ENCODE measurements at regions not wholly inside any gene's neighbourhood (a gene's known extent, or its start where the extent isn't known, plus 50 kb on each side); places are given as distances from the start of the nearest gene placed in this dataset.
"Not testable (repeated sequence)": the region's sequence is repeated elsewhere in the genome, so short reads cannot be mapped to it uniquely, and the experiment has no call there.

GRCh38 chr2:131738533-131738932 is 210.8 kb downstream of the CCDC74A start:
- intact Hi-C loops (cut with DNase I); H3K27me3 ChIP-seq; ATAC-seq; H3K27ac ChIP-seq; H3K4me1 ChIP-seq; H3K36me3 ChIP-seq; H3K4me3 ChIP-seq; H3K9me3 ChIP-seq; DNase-seq: not testable (repeated sequence)
- 82 to 83% methylated on average over 2 of the region's 2 CpGs for WGBS, 2 donors

GRCh38 chr2:131738996-131739434 is 211.3 kb downstream of the CCDC74A start:
- ATAC-seq; H3K4me3 ChIP-seq; DNase-seq; H3K4me1 ChIP-seq; H3K36me3 ChIP-seq; H3K9me3 ChIP-seq; H3K27me3 ChIP-seq; H3K27ac ChIP-seq; intact Hi-C loops (cut with DNase I): not testable (repeated sequence)
- 77 to 97% methylated on average over 1 of the region's 1 CpG for WGBS, 2 donors

- no peaks in the 10 kb centered on the region for H3K4me1 ChIP-seq
- no peak for ATAC-seq
- no peak overlapping the region for H3K4me3 ChIP-seq
- WGBS, 2 donors, result 60 to 71% methylated on average over 50 of the region's 50 CpGs
- no peak overlapping the region for H3K27ac ChIP-seq
- no peaks in the 10 kb centered on the region for H3K27me3 ChIP-seq
- H3K36me3 ChIP-seq, result no peaks in the 10 kb centered on the region
- TF ChIP-seq, protein P1, sequence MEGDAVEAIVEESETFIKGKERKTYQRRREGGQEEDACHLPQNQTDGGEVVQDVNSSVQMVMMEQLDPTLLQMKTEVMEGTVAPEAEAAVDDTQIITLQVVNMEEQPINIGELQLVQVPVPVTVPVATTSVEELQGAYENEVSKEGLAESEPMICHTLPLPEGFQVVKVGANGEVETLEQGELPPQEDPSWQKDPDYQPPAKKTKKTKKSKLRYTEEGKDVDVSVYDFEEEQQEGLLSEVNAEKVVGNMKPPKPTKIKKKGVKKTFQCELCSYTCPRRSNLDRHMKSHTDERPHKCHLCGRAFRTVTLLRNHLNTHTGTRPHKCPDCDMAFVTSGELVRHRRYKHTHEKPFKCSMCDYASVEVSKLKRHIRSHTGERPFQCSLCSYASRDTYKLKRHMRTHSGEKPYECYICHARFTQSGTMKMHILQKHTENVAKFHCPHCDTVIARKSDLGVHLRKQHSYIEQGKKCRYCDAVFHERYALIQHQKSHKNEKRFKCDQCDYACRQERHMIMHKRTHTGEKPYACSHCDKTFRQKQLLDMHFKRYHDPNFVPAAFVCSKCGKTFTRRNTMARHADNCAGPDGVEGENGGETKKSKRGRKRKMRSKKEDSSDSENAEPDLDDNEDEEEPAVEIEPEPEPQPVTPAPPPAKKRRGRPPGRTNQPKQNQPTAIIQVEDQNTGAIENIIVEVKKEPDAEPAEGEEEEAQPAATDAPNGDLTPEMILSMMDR (IDR thresholded peaks at IDR 0.05), result no peak
- DNase-seq, result no peak
- intact Hi-C loops (cut with DNase I), result no loop called here
- H3K9me3 ChIP-seq, result peaks cover 0 to 28% (median 0%) of the 10 kb centered on the region in 11 donors
Observed at GRCh38 chr2:131753640-131754561, 226.2 kb downstream of the CCDC74A start.

DNA sequence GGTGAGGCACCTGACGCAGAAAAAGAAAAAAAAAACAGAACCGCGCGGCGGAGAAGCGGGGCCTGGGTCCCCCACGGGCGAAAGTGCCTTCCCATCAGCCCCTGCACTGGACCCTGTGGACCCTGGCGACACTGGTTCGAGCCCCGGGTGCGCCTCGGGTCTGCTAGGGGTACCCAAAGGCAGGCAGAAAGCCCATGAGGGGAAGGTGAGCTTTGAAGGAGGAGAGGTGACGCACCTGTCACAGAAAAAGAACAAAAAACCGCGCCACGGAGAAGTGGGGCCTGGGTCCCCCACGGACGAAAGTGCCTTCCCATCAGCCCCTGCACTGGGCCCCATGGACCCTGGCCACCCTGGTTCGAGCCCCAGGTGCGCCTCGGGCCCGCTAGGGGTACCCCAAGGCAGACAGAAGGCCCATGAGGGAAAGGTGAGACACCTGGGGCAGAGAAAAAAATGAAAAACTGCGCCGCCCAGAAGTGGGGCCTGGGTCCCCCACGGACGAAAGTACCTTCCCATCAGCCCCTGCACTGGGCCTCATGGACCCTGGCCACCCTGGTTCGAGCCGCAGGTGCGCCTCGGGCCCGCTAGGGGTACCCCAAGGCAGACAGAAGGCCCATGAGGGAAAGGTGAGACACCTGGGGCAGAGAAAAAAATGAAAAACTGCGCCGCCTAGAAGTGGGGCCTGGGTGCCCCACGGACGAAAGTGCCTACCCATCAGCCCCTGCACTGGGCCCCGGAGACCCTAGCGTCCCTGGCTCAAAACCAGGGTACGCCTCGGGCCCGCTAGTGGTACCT is 227.4 kb downstream of the CCDC74A start:
- Histone ChIP-seq H3K36me3 (no peaks in the 10 kb centered on the region), H3K4me3 (no peak overlapping the region), H3K9me3 (peaks cover 0 to 35% (median 0%) of the 10 kb centered on the region in 11 donors), H3K27me3 (no peaks in the 10 kb centered on the region), H3K27ac (no peak overlapping the region), H3K4me1 (no peaks in the 10 kb centered on the region)
- 72 to 79% methylated on average over 41 of the region's 41 CpGs for WGBS, 2 donors
- intact Hi-C loops (cut with DNase I), result no loop called here
- no peak for DNase-seq
- TF ChIP-seq, protein P1 (IDR thresholded peaks at IDR 0.05), result no peak
- ATAC-seq, result no peak

GRCh38 chr2:131756141-131756907 is 228.6 kb downstream of the CCDC74A start:
- DNase-seq (no peak), ATAC-seq (no peak)
- no peaks in the 10 kb centered on the region for H3K27me3 ChIP-seq
- WGBS, 2 donors, result 84 to 89% methylated on average over 38 to 39 of the region's 40 CpGs
- TF ChIP-seq, protein P1 (IDR thresholded peaks at IDR 0.05), result no peak
- no peak overlapping the region for H3K4me3 ChIP-seq
- H3K27ac ChIP-seq, result no peak overlapping the region
- H3K4me1 ChIP-seq, result no peaks in the 10 kb centered on the region
- intact Hi-C loops (cut with DNase I), result no loop called here
- H3K36me3 ChIP-seq, result no peaks in the 10 kb centered on the region
- peaks cover 0 to 35% (median 0%) of the 10 kb centered on the region in 11 donors for H3K9me3 ChIP-seq

- H3K4me1 ChIP-seq; intact Hi-C loops (cut with DNase I); H3K27ac ChIP-seq; H3K27me3 ChIP-seq; H3K36me3 ChIP-seq; ATAC-seq; DNase-seq; H3K4me3 ChIP-seq: not testable (repeated sequence)
- H3K9me3 ChIP-seq, result peaks cover 0 to 32% (median 0%) of the 10 kb centered on the region in 11 donors
- 96% methylated on average over 4 of the region's 4 CpGs for WGBS, 2 donors
Observed at GRCh38 chr2:131758941-131759340, 231.3 kb downstream of the CCDC74A start.

- DNase-seq; H3K4me1 ChIP-seq; intact Hi-C loops (cut with DNase I); ATAC-seq; H3K36me3 ChIP-seq; H3K27ac ChIP-seq; H3K4me3 ChIP-seq; H3K27me3 ChIP-seq; H3K9me3 ChIP-seq: not testable (repeated sequence)
- WGBS, 2 donors, result 64 to 76% methylated on average over 10 of the region's 10 CpGs
Observed at GRCh38 chr2:131774955-131775555, 247.4 kb downstream of the CCDC74A start.
